ENCODE measurements at regions not wholly inside any gene's neighbourhood (a gene's known extent, or its start where the extent isn't known, plus 50 kb on each side); places are given as distances from the start of the nearest gene placed in this dataset.

DNA sequence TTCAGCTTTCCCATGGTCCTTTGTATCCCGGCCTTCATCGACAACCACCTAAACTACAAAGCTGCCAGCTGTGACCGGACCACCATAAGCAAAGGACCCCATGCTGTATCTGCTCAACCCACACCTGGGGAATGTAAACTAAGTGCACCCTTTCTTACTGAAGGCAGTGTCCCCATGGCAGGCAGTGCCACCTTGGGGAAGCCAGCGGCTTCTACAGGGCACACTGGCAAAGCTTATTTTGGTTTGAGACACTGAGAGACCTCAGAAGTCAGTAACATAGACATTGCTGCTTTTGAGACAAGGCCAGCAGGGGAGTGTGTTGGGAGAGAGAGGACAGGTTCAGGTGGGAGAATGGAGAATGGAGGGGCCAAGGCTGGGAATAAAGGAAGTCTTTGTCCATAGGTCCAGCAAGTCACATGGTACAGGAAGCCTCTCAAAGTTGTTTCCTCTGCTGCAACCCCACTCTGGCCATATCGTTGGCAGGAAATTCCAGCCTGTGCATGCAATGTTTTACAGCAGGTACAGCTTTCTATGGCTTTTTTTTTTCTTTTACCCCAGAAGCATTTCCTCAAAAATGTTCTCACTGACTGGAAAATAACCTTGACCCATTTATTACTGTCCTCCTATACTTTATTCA, 85.9 kb upstream of the NPVF start:
- intact Hi-C loops (cut with micrococcal nuclease) = no loop called here
- peaks cover 51% of the 10 kb centered on the region for H3K27me3 ChIP-seq (ENCODE audit: low read length)
- DNase-seq = no peak
- no peaks in the 10 kb centered on the region for H3K4me1 ChIP-seq (ENCODE audit: insufficient read depth, low read length)
- H3K9me2 ChIP-seq (replicated peaks; ENCODE audit: low read length) = no peaks in the 10 kb centered on the region
- no peak overlapping the region for H3K4me3 ChIP-seq (ENCODE audit: low read length)
- no peaks in the 10 kb centered on the region for H3K9me3 ChIP-seq (ENCODE audit: low read length)
- no peaks in the 10 kb centered on the region for H3K36me3 ChIP-seq (ENCODE audit: low read depth, low read length)
- POLR2A ChIA-PET (ENCODE audit: unreplicated experiment) = no interaction called here
- TF ChIP-seq CTCF (conservative IDR thresholded peaks at IDR 0.05; ENCODE audit: low read depth, low read length) = no peak
- TF ChIP-seq EZH2phosphoT487 (IDR thresholded peaks at IDR 0.05; ENCODE audit: borderline replicate concordance, low read length) = no peak
- no peak for TF ChIP-seq EZH2 (IDR thresholded peaks at IDR 0.05; ENCODE audit: low read length, unreplicated experiment)
- no TSS peak for BruUV-seq (replicated peaks)
- H3K79me2 ChIP-seq (ENCODE audit: low read length) = no peaks in the 10 kb centered on the region
- H2AFZ ChIP-seq (ENCODE audit: low read length) = no peak overlapping the region
- ATAC-seq = no peak
- no peaks in the 10 kb centered on the region for H4K20me1 ChIP-seq (ENCODE audit: low read length)
- H3K27ac ChIP-seq (ENCODE audit: low read length) = no peak overlapping the region
- CTCF ChIA-PET = interaction anchor here (0.6 kb wide), 1 partner anchor 1847 kb away, joined by 12 read pairs; no protein-coding TSS in a partner anchor
- no peaks in the 10 kb centered on the region for H3F3A ChIP-seq (ENCODE audit: low read length, unreplicated experiment)
- H3K4me2 ChIP-seq (ENCODE audit: low read length) = no peak overlapping the region
- no peak overlapping the region for H3K9ac ChIP-seq (ENCODE audit: low read length)

DNA sequence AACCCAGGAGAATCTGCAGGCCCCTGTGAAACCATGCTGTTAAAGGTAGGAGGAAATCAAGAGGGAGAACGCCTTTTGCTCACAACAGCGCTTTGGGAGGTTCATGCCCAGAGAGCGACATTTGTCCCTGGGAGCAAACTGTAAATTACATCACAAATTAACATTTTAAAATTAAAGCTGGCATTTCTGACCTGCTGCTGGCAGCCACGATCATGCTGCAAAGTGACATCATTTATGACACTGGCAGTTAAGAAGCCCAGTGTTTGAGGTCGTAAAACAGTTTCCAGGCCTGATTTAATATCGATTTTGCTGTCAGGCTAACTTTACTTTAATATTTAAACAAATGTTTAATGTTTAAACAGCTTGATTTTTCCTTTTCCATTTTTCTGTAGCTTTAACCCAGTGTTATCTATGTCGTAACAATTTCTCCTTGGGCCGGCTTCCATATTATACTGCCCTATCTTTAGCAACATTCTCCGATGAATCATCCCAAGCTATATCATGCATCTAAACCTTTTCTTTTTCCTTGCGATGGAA, 86.5 kb upstream of the NPVF start:
- CTCF ChIA-PET = no interaction called here
- ATAC-seq (no peak), DNase-seq (no peak)
- no TSS peak for BruUV-seq (replicated peaks)
- no peaks in the 10 kb centered on the region for H3K9me3 ChIP-seq (ENCODE audit: low read length)
- H3K27me3 ChIP-seq (ENCODE audit: low read length) = peaks cover 54% of the 10 kb centered on the region
- H3K4me2 ChIP-seq (ENCODE audit: low read length) = no peak overlapping the region
- no peak overlapping the region for H3K27ac ChIP-seq (ENCODE audit: low read length)
- no peaks in the 10 kb centered on the region for H3F3A ChIP-seq (ENCODE audit: low read length, unreplicated experiment)
- no peak overlapping the region for H2AFZ ChIP-seq (ENCODE audit: low read length)
- intact Hi-C loops (cut with micrococcal nuclease) = no loop called here
- H3K4me3 ChIP-seq (ENCODE audit: low read length) = no peak overlapping the region
- H3K9me2 ChIP-seq (replicated peaks; ENCODE audit: low read length) = no peaks in the 10 kb centered on the region
- no peaks in the 10 kb centered on the region for H4K20me1 ChIP-seq (ENCODE audit: low read length)
- no peak overlapping the region for H3K9ac ChIP-seq (ENCODE audit: low read length)
- no peaks in the 10 kb centered on the region for H3K79me2 ChIP-seq (ENCODE audit: low read length)
- no peaks in the 10 kb centered on the region for H3K36me3 ChIP-seq (ENCODE audit: low read depth, low read length)
- no peaks in the 10 kb centered on the region for H3K4me1 ChIP-seq (ENCODE audit: insufficient read depth, low read length)
- POLR2A ChIA-PET (ENCODE audit: unreplicated experiment) = no interaction called here
- TF ChIP-seq EZH2phosphoT487 (IDR thresholded peaks at IDR 0.05; ENCODE audit: borderline replicate concordance, low read length) (no peak), EZH2 (IDR thresholded peaks at IDR 0.05; ENCODE audit: low read length, unreplicated experiment) (no peak)

DNA sequence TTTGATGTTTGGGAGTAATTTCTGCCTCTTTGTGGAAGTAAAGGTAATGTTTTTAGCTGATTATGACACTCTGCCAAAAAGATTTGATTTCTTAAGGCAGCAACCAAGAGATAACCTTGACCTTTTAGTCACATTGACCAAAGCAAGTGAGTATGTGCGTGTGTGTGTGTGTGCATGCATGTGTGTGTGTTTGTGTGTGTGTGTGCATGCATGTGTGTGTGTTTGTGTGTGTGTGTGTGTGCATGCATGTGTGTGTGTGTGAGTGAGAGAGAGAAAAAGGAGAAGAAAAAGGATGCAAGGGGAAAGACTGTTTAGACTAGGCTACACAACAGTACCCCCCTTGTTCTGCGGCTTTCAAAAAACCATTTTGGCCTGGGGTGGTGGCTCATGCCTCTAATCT, 88.1 kb upstream of the NPVF start:
- BruUV-seq (replicated peaks) = no TSS peak
- no peaks in the 10 kb centered on the region for H3K9me3 ChIP-seq (ENCODE audit: low read length)
- DNase-seq (no peak), ATAC-seq (no peak)
- H3K4me3 ChIP-seq (ENCODE audit: low read length) = no peak overlapping the region
- no peaks in the 10 kb centered on the region for H3K9me2 ChIP-seq (replicated peaks; ENCODE audit: low read length)
- H2AFZ ChIP-seq (ENCODE audit: low read length) = no peak overlapping the region
- intact Hi-C loops (cut with micrococcal nuclease) = no loop called here
- no peaks in the 10 kb centered on the region for H3K4me1 ChIP-seq (ENCODE audit: insufficient read depth, low read length)
- no peak overlapping the region for H3K27ac ChIP-seq (ENCODE audit: low read length)
- H3K36me3 ChIP-seq (ENCODE audit: low read depth, low read length) = no peaks in the 10 kb centered on the region
- no peak for TF ChIP-seq CTCF (conservative IDR thresholded peaks at IDR 0.05; ENCODE audit: low read depth, low read length)
- TF ChIP-seq EZH2 (IDR thresholded peaks at IDR 0.05; ENCODE audit: low read length, unreplicated experiment) = no peak
- TF ChIP-seq EZH2phosphoT487 (IDR thresholded peaks at IDR 0.05; ENCODE audit: borderline replicate concordance, low read length) = no peak
- no peak overlapping the region for H3K4me2 ChIP-seq (ENCODE audit: low read length)
- ChIA-PET CTCF (no interaction called here), POLR2A (ENCODE audit: unreplicated experiment) (no interaction called here)
- no peaks in the 10 kb centered on the region for H3F3A ChIP-seq (ENCODE audit: low read length, unreplicated experiment)
- no peaks in the 10 kb centered on the region for H4K20me1 ChIP-seq (ENCODE audit: low read length)
- peaks cover 64% of the 10 kb centered on the region for H3K27me3 ChIP-seq (ENCODE audit: low read length)
- H3K9ac ChIP-seq (ENCODE audit: low read length) = no peak overlapping the region
- H3K79me2 ChIP-seq (ENCODE audit: low read length) = no peaks in the 10 kb centered on the region

Data from PC-3 (cell line).